NCI-H2081 treated with DMSO at 0.1 percent for 48 hours (cell line): ENCODE measurements at regions not wholly inside any gene's neighbourhood (a gene's known extent, or its start where the extent isn't known, plus 50 kb on each side); places are given as distances from the start of the nearest gene placed in this dataset.
A peak's percentile ranks its signal among the peaks of the same experiment; 100 is the strongest.

Experiments
- DNase-seq: peaks from one replicate; lab custom pipeline; 2025; lab: John Stamatoyannopoulos, UW

DNA sequence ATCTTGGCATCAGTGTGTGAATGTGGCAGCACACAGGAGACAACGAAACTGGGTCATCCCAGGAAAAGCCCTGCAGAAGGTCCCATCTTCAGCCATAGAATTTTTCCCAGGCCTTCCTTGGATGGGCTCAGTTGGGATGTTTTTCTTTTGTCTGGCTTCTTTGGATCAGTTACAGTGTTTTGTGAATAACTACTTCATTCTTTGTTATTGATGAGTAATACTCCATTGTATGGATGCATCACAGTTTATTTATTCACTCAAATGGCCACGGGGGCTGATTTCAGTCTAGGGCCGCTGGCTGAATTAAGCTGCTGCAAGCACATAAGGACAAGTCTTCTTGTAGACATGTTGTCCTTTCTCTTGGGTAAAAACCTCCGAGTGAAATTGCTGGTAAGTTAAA lies 81.3 kb upstream of the CD93 start:
- no peak for DNase-seq

DNA sequence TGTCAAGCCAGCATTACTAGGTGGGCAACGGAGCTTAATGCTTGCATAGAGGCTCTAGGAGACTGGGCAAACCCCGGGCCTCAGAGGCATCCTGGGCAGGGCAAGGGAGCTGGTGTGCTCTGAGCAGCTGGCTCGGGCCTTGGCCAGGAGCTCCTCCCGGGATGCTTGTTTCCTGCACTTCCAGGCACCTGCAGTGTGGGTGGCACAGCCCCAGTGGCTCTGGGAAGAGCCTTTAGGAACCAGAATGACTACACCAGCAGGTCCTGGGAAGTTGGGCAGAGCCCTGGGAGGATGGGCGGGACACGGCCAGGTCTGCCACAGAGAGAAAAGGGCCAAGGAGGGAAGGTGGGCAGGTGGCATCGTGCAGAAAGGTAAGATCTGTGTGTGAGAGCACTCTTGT lies 80.4 kb upstream of the CD93 start:
- DNase-seq: no peak

DNA sequence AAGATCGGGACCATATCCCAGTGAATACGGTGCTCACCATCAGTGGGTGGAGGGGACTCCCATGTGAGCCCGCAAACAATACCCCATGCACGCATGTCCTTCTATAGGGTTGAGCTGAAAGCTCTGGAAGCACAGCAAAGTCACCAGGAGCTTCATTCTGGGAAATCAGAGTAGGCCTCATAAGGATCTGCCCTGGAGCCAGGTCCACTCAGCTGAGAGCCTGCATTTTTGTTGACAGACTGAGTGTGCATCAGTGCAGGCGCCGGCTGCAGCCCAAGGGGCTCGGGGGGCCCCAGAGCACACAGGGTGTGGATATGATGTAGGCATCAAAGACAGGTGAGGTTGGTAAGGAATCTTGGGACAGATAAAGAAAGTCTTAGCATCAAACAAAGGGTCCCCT lies 79.8 kb upstream of the CD93 start:
- no peak for DNase-seq

DNA sequence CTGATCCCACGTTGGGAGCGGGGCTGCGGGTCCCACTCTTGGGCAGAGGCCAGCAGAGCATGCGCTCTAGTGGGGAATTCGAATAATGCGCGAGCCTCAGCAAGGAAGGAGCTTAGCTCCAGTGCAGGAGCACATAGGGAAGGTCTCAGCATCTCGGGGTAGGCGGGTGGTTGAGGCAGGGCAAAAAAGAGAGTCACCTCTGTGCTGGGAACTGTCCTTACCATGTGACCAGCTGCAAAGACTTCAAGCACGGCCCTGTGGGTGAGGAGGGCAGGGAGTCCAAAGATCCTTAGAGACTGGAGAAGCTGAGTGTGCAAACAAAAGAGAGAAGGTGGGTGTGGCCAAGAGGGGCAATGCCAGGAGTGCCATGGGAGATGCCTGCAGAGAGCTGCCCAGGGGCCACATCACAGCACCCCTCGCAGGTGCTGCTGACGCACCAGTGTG lies 79.2 kb upstream of the CD93 start:
- DNase-seq: no peak

DNA sequence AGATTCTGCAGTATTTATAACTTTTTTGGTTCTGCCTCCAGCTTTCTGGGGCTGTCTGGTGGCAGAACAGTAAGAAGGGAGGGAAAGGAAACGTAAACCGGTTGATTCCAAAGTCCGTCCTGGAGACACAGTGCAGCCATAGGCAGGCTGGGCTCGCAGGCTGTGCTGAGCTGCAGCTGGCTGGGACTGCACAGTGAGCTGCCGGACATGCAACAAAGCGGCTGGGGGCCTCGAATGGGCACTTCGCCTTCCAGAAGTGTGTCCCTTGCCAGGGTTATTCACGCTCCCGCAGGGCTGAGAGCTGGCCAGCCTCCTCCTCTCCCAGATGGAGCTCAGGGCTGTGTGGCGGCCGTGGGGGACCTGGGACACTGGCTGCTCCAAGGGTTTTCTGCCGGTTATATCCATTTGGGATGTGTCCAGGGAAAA lies 78.1 kb upstream of the CD93 start:
- no peak for DNase-seq

DNA sequence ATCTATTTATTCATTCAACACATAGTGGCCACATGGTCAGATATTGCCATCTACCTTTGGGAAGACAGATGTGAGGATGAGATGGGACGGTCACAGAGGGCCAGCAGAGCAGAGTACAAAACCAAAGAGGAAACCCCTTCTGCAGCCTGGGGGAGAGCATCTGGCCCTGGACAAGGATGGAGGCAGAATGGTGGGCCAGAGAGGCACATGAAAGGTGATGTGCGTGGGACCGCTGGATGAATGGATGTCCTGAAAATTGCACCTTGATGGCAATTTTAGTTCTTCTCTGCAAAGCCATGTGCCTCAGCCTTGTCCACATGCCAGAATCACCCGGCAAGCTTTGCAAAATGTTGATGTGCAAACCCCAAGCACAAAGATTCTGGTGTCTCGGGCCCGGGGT lies 77.4 kb upstream of the CD93 start:
- no peak for DNase-seq

DNA sequence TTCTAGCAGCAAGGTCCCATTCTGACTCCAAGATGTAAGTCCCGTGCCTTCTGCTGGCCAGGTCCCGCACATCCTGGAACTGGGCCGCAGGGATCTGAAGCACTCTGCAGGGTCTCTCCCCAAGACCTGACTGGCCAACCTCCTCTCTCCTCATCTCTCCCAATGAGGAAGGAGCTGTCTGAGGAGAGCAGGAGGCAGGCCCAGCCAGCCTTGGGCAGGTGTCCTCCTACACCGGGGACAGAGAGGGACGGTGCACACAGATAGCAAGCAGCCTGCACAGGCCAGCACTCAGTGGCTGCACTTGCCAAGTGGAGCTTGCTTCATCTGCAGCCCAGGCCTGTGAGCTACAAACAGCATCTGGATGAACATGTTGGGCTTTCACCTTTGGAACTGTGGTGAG lies 76.8 kb upstream of the CD93 start:
- no peak for DNase-seq

DNA sequence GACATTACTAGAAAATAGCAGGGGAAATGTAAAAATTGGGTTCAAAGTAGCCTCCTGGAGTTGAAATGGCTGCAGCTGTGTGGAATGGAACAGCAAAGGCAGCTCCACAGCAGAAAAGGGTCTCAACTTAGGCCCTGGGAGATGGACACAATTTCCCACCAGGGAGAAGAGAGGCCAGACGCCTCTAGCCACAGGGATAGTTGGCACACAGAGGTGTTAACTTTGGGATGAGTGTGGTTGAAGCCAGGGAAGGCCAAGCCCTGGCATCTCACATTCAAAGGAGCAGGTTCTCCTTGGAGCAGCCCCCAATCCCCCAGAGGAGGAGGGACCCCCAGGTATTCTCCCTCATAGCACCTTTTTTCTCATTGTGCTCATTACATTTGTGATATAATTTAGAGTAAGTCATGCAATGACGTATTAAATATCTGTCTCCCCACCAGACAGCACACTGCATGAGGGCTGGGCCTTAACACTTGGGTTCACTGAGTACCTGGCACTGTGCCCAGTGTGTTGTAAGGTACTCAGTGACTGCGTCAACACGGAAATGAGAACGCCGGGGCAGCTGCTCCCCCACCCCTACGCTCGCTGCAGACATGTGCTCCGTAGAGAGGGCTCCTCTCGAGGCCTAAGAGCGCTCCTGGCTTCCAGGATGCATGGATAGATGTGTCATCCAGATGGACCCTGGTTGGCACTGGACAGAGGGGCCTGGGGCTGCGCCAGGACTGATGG lies 76.0 kb upstream of the CD93 start:
- DNase-seq: no peak

DNA sequence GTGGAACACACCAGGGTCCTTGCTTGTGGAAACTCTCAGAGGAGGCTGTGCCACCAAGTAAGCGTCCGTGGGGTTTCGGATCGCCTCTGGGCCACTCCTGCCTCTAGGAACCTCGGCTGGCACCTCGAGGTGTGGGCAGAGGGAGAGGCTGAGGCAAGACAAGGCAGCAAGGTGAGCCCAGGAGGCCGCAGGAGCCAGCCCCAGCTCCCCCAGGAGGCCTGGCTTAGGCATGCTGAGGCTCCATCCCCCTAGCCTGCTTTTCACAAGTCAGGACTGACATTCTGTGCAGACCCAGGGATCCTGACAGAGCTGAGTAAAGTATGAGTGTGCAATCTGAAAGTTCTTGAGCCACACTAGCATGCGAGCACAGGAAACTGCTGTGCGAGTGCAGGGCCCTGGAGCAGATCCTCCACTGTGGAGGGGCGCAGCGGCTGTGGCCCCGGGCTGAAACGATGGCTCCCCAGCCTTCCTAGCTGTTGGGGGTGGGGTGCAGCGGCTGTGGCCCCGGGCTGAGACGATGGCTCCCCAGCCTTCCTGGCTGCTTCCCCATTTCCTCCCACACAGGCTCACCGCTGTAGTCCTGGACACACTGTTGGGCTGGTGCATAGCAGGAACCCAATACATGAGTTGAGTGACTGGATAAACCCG lies 75.2 kb upstream of the CD93 start:
- DNase-seq: no peak

DNA sequence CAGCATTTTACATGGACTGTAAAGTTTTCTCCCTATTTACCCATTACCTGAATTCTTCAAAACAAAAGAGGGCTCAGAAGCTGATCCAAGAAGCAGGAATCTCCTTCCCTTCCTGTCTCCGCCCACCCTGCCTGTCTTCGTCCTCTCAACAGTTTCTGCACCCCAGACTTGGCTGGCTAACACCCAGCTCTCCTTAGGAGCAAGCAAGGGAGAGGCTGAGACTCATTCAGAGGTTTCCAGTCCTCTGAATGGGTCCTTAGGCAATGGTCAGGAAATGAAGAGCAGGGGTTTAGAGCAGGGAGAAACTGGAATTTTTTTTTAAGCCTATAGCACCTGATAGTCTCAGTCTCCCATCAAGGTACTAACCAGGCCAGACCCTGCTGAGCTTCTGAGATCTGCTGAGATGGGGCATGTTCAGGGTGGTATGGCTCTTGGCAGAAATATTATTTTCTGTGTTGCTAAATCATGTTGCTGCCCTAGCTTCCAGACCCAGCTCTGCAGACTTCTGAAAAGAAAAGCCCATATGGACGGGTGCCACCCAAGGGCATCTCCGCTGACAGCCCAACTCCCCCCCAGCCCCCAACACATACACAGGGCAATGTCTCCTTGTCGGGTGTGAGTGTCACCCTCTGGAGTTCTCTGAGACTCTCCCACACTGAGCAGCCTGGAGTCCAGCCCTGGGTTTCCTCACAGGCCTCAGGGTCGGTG lies 74.6 kb upstream of the CD93 start:
- no peak for DNase-seq

DNA sequence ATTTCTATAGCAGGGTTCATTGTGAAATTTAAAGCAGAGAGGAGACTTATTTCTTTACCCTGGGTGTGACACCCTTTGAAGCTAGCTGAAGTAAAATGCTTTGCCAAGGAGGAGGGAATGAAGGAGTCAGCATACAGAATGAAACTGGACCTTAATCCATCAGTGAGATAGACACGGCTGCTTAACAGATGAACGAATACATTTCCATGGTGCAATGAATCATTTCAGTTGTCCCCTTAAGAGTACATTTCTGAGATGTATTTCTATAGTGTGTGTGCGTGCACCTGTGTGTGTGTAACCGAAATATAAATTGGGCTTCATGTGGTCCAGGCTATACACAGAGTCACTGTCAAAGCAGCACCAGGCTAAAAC lies 73.8 kb upstream of the CD93 start:
- no peak for DNase-seq

DNA sequence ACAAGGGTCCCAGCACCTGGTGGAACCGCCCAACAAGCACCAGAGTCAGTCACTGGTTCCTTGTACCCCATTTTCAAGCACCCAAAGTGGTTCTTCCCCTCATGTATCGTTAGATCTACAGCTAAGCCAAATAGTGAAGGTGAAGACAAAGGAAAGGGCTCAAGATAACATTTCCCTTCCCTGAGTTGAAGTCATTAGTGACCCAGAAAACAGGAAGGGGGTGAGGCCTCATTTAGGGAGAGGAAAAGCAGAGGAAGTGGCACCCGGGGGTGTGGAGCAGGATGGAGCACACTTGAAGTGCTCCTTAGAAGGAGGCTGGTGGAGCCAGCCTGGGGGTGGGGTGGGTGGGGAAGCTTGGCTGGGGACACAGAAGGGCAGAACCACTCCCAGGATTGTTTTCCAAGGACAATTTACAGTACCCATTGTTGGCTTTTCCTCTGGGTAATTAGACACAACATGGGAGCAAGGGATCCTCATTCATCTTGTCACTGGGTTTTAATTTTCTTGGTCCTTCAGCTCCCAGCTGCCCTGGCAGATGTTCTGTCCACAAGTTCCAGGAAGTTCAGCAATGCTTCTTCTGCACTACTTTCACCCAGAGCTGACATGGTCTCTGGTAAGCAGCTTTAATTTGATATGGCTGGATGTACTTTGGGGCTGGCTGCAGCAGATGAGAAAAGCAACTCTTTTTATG lies 73.3 kb upstream of the CD93 start:
- DNase-seq: peak; percentile 2

DNA sequence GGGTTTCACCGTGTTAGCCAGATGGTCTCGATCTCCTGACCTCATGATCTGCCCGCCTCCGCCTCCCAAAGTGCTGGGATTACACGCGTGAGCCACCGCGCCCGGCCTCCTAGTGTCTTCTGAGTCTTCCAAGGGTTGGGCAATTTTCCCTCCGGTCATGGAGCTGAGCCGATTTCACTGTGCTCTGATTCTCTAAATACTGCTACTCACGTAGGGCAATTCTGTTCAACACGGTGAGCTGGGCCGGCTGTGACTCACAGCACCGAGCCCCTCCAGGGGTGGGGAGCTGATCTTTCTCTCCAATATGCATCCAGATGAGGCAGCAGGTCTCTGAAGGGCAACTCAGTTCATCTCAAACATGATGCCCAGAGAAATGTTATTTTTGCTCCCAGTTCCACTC lies 71.6 kb upstream of the CD93 start:
- no peak for DNase-seq

DNA sequence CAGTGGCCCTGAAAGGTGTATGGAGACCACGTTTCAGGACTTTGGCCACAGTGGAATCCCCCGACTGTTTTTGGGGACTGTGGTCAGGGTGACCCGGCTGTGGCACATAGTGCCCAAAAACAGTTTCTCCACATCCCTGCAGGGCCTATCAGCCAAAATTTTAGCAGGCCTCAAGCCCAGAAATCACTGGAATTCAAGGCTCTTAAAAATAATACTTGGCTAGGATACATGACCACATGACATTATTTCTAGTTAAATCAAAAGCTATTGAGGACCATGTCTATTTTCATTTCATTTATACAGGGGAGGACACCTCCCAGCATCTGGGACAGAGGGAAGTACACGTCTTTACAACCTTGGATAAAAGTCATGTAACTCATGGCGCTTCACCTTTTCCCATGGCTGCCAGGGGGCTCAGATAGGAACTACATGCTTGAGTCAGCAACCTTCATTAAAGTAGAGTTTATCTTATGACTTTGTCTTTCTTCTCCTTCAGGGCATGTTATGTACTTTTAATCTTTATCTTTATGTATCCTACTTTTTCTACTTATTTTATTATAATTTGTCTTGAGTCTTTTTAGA lies 70.8 kb upstream of the CD93 start:
- DNase-seq: no peak

DNA sequence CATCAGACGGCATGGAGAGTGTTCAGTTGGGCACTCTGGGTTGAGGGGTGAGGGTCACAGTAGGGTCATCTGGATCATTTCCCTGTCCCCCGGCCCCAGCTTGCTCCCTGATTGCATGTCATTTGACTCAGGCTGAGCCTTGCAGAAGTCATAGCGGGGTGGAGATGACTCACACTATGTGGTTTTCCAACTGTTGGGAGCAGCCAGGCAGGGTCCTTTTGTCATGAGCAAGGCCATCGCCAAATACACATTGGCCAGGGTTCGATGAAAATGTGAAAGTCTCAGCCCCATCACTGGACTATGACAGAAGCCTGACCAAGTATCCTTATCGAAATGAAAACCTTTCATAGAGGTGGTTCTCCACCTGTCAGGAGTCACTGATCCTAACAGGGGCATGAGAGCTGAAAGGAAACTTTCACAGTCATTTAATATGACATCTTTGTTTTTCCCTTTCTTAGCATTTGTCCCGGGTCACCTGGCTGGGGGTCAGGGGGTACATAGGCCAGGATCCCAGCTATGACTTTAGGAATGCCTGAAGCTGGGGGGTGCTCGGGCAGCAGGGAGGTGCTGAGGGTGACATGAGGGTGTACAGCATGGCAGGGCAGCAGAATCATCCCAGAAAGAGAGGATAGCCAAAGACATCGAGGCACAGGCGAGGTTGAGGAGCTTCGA lies 70.2 kb upstream of the CD93 start:
- DNase-seq: no peak

DNA sequence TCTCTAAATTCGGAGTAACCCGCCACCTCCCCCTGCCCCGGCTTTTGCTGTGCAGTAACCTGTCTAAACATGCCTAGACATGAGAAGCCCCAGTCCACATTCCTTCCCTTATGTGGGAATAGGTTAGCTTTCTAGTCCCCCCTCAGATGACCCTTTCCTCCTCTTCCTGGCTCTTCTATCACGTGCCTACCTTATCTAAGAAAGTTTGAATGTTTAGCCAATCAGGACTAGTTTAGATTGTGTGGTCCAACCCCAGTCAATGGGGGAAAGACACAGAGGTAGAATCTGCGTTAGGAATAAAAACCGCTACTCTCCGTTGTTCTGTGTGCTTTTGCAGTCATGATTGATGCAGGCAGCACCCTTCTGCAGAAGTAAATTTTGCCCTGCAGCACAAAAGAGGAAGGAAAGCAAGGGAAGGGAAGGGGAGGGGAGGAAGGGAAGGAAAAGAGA lies 69.0 kb upstream of the CD93 start:
- no peak for DNase-seq

DNA sequence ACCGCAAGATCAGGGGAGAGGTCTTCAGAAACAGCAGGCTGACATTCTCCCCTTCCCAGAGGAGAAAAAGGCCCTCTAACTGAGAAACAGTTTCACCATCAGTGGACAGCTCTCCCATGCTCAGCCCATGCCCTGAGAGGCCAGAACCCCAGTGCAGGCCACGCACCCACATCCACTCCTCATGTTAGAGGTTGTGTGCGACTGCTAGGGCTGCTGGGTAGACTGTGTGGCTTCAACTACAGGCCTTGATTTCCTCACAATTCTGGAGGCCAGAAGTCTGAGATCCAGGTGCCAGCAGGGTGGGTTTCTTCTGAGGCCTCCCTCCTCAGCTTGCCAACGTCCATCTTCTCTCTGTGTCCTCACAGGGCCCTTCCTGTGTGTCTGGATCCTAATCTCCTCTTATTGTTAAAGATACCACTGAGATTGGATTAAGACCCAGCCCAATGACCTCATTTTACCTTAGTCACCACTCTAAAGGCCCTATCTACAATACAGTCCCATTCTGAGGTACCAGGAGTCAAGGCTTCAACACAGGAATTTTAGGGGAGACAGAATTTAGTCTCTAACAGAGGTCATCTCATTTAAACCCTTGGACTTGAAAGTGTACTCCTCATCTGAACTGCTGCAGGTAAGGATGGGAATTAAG lies 67.7 kb upstream of the CD93 start:
- no peak for DNase-seq

DNA sequence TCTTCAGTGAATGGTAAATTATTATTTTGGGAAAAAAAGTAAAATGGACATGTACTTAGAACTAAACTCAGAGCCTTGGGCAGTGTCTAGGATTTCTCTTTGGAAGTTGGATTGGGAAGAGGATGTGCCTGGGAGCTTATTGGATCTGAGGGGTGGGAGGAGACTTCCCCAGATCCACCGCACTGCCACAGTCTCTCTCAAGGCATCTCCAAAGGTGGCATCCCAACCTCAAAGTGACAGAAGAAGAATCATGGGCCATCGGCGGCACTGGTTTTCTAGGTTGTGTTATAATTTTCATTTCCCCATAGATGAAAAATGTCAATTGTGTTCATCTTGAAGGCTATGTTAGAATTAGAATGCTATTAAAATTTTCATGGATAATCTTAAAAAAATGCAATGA lies 66.8 kb upstream of the CD93 start:
- no peak for DNase-seq

DNA sequence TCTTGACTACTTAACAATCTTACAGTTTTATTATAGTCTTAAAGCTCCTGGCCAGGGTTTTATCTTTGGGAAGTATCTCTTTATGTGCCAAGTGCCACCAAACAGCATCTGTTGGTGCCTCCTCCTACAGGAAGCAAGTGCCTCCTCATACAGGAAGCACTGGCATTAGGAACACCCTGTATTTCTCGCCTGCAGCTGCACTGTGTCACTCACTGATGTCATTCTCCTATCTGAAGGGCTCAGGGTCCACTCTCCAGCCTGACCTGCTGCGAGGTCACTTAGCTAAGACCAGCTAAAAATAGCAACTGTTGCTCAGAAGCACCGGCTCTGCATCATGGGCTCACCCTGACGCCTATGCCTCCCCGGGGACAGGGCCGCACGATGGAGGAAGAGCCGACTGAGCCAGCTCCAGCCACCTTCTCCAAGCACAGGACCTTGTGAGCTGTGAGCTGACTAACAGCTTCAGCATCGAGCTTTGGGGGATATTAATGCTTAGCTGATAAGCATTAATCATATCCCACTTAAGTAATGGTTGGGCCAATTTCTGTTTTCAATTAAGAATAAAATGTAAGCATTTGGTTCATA lies 66.3 kb upstream of the CD93 start:
- DNase-seq: no peak

DNA sequence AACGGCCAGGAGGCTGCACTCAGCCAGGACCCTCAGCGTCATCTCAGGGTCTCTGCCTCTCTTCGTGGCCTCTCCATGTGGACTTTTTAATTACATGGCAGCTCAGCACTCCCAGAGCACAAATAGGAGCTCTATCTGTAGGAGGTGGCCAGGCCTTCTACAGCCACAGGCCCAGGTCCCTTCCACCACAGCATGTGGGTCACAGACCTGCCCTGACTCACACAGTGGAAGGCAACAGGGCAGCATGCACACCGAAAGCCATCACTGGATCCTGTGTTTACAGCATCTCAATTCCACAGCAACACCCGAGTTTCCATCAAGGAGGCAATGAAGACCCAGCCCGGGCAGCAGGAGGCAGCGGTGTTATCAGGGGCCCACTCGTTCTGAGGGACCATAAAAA lies 65.8 kb upstream of the CD93 start:
- no peak for DNase-seq
